ENCODE measurements at regions not wholly inside any gene's neighbourhood (a gene's known extent, or its start where the extent isn't known, plus 50 kb on each side); places are given as distances from the start of the nearest gene placed in this dataset.

- TF ChIP-seq, protein P1, sequence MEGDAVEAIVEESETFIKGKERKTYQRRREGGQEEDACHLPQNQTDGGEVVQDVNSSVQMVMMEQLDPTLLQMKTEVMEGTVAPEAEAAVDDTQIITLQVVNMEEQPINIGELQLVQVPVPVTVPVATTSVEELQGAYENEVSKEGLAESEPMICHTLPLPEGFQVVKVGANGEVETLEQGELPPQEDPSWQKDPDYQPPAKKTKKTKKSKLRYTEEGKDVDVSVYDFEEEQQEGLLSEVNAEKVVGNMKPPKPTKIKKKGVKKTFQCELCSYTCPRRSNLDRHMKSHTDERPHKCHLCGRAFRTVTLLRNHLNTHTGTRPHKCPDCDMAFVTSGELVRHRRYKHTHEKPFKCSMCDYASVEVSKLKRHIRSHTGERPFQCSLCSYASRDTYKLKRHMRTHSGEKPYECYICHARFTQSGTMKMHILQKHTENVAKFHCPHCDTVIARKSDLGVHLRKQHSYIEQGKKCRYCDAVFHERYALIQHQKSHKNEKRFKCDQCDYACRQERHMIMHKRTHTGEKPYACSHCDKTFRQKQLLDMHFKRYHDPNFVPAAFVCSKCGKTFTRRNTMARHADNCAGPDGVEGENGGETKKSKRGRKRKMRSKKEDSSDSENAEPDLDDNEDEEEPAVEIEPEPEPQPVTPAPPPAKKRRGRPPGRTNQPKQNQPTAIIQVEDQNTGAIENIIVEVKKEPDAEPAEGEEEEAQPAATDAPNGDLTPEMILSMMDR (IDR thresholded peaks at IDR 0.05), result no peak
- no peak for TF ChIP-seq EP300 (IDR thresholded peaks at IDR 0.05)
- TF ChIP-seq POLR2AphosphoS5 (IDR thresholded peaks at IDR 0.05), result no peak
Observed at GRCh38 chr1:213678348-213678747, 309.4 kb upstream of the PROX1 start.
